Hepatic stellate cell (primary cell): ENCODE measurements at regions not wholly inside any gene's neighbourhood (a gene's known extent, or its start where the extent isn't known, plus 50 kb on each side); places are given as distances from the start of the nearest gene placed in this dataset.
"Not testable (repeated sequence)": the region's sequence is repeated elsewhere in the genome, so short reads cannot be mapped to it uniquely, and the experiment has no call there.

Source experiments
- DNase-seq: peaks from one replicate; pipeline ENCODE4 v3.0.0; 2011; ENCODE audit warnings: low spot score

GRCh38 chr14:97946240-97946639 is 1149.1 kb downstream of the VRK1 start:
- DNase-seq: no peak

DNA sequence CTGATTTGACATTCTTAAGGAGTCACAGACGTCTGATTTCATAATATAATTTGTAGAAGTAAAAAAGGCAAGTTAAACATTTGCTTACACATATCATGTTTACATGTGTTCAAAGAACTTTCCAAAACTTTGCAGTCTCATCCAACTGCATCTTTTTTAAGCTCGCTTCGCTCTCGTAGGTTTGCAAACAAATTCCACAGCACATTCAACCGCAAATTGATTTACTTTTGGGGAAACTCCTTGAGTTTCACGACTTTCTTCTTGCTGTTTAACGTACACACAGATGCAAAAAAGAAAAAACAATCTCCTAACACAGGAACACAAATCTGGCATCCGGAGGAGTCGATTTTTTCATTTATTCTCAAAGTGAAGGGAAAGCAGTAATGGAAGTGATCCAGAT is 1149.5 kb downstream of the VRK1 start:
- DNase-seq: no peak

DNA sequence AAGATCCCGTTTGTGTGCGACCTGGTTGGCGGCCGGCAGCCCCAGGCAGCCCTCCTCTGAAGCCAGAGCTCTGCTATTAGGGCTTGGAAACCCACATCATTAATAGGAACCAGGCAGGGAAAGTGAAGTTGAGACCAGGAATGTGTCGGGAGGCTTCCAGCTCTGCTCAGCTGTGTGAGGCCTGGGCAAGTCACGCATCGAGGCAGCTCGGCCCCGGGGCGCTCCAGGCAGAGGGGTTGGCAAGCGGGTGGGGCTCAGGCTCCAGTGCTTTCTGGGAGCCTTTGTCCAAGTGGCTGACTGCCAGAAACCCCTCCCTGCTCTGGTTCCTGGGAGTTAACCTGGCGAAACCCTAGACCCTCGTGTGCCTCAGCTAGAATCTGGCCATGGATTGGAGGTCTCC is 1151.7 kb downstream of the VRK1 start:
- DNase-seq: no peak

- DNase-seq: no peak
Observed at GRCh38 chr14:97956581-97957340, 1159.6 kb downstream of the VRK1 start.

GRCh38 chr14:97959251-97959650 is 1162.1 kb downstream of the VRK1 start:
- DNase-seq: no peak

GRCh38 chr14:97960436-97960835 is 1163.3 kb downstream of the VRK1 start:
- DNase-seq: no peak

DNA sequence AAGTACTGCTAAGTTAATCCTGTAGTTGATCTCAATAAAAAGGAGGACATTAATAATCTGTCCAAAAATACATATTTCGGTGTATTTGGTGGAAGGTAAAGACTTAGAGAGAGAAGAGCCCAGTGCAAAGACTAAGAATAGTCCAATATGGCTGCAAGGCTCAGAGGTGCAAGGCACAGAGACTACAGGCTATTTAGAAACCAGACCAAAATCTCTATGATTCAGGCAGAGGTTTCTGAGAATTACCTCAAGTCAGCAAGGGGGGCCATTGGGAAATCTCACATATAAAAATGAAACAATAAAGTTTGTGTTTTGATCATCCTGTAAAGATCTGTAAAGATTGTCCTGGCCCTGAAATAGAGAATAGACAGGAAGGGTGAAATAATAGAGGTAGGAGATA is 1173.0 kb downstream of the VRK1 start:
- DNase-seq: no peak

GRCh38 chr14:97975216-97975615 is 1178.0 kb downstream of the VRK1 start:
- no peak for DNase-seq

DNA sequence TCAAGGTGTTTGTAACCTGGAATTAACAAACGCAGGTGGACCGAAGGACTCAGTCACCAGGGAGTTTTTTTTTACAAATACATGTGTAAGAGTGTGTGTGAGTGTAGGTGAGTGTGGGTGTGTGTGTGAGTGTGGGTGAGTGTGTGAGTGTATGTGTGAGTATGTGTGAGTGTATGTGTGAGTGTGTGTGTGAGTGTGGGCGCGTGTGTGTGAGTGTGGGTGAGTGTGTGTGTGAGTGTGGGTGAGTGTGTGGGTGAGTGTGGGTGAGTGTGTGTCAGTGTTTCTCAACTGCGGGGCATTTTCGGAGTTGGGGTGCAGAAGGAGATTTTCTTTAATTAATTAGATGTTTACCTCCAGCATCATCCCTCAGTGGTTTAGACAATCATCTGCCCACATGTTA is 1178.8 kb downstream of the VRK1 start:
- no peak for DNase-seq

GRCh38 chr14:97976861-97977260 is 1179.7 kb downstream of the VRK1 start:
- no peak for DNase-seq

DNA sequence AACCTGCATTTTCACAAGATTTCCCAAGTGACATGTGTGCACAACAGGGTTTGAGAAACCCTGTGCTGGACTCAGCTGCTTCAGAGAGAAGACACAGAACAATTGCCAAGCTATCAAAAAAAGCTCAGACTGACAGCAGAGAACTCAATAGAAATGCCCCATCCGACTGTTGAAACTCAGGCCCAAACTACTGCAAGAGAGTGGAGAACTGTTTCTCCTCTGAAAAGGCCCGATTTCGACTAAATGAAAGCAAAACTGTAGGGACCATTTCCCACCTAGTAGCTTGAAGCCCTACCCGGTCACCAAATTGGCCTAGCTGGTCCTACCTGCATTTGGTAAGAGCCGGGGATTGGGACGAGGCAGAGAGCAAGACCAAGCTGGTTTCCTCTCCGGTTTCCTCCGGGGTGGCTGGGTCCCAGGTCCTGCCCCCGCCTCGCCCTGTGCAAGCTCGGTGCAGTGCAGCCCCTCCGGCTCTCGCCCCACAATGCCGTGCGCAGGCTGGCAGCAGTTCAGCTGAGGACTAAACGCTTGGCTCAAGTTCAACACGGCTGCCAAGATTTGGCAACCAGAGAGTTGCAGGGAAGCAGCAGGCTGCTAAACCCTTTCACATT is 1180.6 kb downstream of the VRK1 start:
- DNase-seq: no peak

DNA sequence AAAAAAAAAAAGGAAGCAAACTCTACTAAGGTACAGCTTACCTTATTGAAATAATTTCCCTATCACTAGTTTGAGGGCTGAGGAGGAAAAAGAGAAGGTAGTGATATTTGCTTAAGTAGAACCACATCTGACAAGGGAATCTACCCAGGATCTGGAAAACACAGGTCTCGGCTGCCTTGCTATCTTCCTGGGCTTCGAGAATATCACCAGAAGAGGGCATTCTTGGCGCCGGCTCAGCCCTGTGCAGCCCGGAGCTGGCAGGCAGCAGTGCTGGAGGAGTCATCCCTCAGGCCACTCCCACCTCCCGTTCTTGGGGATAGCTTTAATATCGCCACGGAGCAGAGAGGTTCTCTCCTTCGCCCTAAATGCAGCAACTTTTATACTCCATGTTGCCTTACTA is 1181.2 kb downstream of the VRK1 start:
- no peak for DNase-seq

DNA sequence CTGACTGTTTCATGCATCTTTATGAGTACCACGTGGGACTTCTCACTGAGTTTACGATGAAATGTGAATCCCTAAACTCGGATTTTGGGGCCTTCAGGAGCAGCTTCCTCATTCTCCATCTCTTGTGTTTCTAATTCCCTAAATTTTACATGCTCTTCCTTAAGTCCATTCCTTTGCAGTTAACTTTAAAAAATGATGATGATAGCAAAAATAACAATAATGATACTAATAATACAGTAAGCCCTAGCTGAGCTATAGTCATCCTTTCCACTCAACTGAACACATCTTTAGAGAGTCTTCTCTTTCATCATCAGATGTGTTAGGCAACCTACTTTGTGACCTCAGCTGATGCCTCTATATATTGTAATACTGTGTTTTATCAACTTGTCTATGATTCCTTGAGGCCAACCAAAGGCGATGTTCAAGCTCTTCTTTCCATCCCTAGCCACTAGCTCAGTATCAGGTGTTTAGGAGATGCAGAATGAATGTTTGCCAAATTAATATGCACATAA is 1196.4 kb downstream of the VRK1 start:
- no peak for DNase-seq

DNA sequence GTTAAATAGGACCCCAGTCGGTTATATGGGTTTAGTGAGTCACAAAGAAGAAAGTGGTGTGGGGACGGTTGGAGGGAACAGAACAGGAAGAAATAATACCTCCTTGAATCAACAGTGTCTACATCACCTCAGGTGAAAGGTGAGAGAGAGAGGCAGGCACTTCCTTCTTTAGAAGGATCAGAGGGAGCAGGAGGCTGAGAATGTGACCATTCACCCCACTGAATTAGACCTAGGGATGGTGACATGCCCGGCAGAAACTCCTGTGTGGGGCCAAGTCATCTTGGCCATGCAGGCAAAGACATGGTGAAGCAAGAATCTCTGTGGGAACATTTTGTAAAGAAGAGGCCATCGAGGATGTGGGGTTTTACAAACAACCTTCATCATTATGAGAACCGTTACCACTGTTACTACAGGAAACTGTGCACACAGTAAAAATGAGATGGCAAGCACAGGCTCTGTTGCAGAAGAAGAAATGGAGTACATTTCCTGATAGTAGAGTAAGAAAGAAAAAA is 1196.9 kb downstream of the VRK1 start:
- no peak for DNase-seq

GRCh38 chr14:97995038-97995437 is 1197.9 kb downstream of the VRK1 start:
- no peak for DNase-seq

DNA sequence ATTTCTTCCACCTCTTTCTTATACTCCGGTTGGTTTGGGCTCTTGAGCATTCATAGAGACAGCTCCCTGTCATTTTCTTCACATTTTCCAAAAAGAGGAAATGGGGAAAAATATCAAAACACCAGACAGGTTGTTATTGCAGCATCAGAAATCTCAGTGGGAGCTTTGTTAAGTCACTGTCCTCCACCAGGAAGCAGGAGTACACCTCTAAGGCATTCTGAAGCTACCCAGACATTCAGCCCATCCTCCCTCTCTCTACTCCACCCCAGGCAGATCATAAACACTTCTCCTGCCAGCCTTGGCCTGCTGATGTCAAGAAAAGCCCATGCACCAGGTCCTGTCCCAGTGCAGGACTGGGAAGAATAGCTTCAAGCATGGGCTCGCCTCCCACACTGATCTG is 1198.3 kb downstream of the VRK1 start:
- DNase-seq: no peak

DNA sequence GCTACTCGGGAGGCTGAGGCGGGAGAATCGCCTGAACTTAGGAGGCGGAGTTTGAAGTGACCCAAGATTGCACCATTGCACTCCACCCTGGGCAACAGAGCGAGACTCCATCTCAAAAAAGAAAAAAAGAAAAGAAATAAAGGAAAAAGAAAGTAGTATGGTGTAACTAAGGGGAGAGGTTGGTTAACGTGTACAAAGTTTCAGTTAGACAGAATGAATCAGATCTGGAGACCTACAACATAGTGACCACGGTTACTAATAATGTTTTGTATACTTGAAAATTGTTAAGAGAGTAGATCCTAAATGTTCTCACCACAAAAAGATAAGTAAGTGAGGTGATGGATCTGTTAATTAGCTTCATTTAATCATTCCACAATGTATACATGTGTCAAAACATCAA is 1208.8 kb downstream of the VRK1 start:
- no peak for DNase-seq

GRCh38 chr14:98008381-98009113 is 1211.4 kb downstream of the VRK1 start:
- no peak for DNase-seq

DNA sequence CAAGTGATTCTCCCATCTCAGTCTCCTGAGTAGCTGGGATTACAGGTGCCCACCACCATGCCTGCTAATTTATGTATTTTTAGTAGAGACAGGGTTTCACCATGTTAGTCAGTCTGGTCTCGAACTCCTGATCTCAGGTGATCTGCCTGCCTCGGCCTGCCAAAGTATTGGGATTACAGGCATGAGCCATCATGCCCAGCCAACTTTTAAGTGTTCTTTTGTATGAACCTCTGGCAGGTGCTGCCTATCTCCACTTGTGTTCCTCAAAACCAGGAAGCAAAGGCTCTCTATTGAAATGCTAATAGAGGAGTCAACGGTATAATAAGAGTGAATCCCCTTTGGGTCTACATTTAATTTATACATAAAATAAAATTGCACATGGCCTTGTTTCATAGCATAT is 1212.0 kb downstream of the VRK1 start:
- DNase-seq: not testable (repeated sequence)

DNA sequence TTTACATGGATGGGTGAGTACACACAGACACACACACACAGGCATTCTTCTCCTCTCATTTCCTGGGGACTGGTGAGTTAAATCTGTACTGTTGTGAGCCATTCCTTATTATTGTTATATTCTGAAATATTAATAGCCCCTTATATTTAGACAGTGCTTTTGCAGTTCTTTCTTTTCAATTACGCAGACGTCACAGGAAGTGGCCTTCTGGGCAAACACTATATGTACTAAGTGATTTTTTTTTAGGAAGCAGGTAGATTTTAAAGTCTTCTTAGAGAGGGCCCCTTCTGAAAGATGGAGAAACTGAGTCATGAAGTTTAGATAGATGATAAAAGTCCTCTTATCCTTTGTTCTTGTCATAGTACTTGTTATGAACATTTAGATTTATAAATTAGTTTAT is 1213.6 kb downstream of the VRK1 start:
- DNase-seq: no peak

DNA sequence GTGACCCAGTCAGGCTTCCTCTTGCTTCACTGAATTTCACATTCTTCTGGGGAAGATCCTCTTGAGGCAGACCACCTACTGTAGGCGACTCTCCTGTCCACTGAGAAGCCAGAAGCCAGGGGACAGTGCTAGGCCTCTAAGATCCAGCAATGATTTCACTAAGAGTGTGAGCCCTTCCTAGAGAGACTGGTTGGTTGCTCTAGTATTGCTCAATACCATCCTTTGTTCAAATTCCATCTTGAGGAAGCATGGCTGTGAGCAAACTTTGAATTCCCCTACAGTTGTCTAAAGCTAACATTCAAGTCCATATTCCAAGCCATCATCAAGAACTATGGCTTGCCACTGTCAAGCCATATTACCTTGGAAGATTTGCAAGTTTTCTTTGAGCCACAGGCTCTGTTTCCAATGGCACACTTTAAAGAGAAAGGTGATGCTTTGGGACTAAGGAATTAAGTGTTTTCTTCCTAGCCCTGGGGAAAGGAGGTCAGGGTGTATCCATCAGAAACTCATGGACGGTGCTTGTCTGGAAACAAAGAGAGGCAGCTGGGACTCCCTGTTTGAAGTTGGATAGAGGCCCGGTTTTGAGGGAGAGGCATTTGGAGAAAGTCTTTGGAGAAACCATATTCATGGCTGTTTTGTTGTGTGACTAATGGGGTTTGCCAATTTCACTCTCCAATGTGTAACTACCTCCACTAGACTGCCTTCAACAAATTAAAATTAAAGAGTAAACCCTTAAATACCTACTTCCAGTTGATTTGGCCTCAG is 1217.9 kb downstream of the VRK1 start:
- DNase-seq: no peak

DNA sequence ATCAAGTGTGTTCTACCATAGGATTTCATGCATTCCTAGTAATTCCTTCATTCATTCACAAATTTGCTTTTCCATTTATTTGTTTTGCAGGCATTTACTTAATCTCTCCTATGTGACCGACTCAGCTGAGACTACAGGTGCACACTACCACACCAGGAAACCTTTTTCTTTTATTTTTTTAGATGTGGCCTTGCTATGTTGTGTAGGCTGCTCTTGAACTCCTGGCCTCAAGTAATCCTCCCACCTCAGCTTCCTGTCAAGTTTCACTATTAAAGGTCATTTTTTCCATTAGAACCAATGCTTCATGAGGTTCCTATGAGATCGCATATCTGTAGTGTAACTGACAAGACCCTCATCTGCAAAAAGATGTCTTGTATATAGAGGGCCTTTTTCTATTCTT is 1218.7 kb downstream of the VRK1 start:
- DNase-seq: no peak
